DOHH2 (cell line): ENCODE measurements at regions not wholly inside any gene's neighbourhood (a gene's known extent, or its start where the extent isn't known, plus 50 kb on each side); places are given as distances from the start of the nearest gene placed in this dataset.
"Not testable (repeated sequence)": the region's sequence is repeated elsewhere in the genome, so short reads cannot be mapped to it uniquely, and the experiment has no call there.

ENCODE experiments used
- H3F3A ChIP-seq: fragments of 200-600 bp; sonication (generic), shearing (Covaris generic); 2 replicates; pipeline ENCODE4 v1.6.0; 2016; ENCODE audit warnings: antibody characterized with exemption, mild to moderate bottlenecking; ENCODE audit not compliant: control insufficient read depth, insufficient read depth
- H3K27ac ChIP-seq: fragments of 200-600 bp; sonication (generic); 2 replicates; pipeline ENCODE4 v1.5.1; 2014; ENCODE audit warnings: low read depth, mild to moderate bottlenecking, low read length, moderate library complexity
- H3K27me3 ChIP-seq: fragments of 200-600 bp; sonication (generic); 2 replicates; pipeline ENCODE4 v1.6.1; 2014; ENCODE audit warnings: mild to moderate bottlenecking, low read length, mixed read lengths; ENCODE audit not compliant: control insufficient read depth
- H3K36me3 ChIP-seq: fragments of 200-600 bp; sonication (generic); 2 replicates; pipeline ENCODE4 v1.6.1; 2014; ENCODE audit warnings: mild to moderate bottlenecking, low read length, moderate library complexity, mixed read lengths; ENCODE audit not compliant: control insufficient read depth
- H3K4me1 ChIP-seq: fragments of 200-600 bp; sonication (generic); 2 replicates; pipeline ENCODE4 v1.6.1; 2014; ENCODE audit warnings: mild to moderate bottlenecking, low read length, mixed read lengths; ENCODE audit not compliant: control insufficient read depth
- H3K4me2 ChIP-seq: fragments of 200-600 bp; sonication (generic); 2 replicates; pipeline ENCODE4 v1.6.0; 2014; ENCODE audit warnings: mild to moderate bottlenecking, low read length, moderate library complexity
- H3K4me3 ChIP-seq: fragments of 200-600 bp; sonication (generic); 2 replicates; pipeline ENCODE4 v1.5.1; 2014; ENCODE audit warnings: mild to moderate bottlenecking, low read length, mixed read lengths
- H3K79me2 ChIP-seq: fragments of 200-600 bp; sonication (generic); 2 replicates; pipeline ENCODE4 v1.6.1; 2014; ENCODE audit warnings: mild to moderate bottlenecking, low read length, mixed read lengths; ENCODE audit not compliant: control insufficient read depth
- H3K9me2 ChIP-seq: fragments of 200-600 bp; sonication (generic); replicated peaks from 2 replicates; pipeline ENCODE4 v1.6.1; 2014; ENCODE audit warnings: mild to moderate bottlenecking, low read length, mixed read lengths; ENCODE audit not compliant: control insufficient read depth
- H3K9me3 ChIP-seq: fragments of 200-600 bp; sonication (generic); 2 replicates; pipeline ENCODE4 v1.6.1; 2014; ENCODE audit warnings: antibody characterized with exemption, low read length, mixed read lengths; ENCODE audit not compliant: control insufficient read depth, insufficient read depth
- H4K20me1 ChIP-seq: fragments of 200-600 bp; sonication (generic); 2 replicates; pipeline ENCODE4 v1.6.0; 2014; ENCODE audit warnings: low read depth, mild to moderate bottlenecking, antibody characterized with exemption, low read length, moderate library complexity; ENCODE audit not compliant: control insufficient read depth, insufficient read depth
- EZH2phosphoT487 ChIP-seq: fragments of 200-600 bp; sonication (generic); IDR thresholded peaks from 2 replicates; pipeline ENCODE4 v1.6.1; 2017; ENCODE audit warnings: borderline replicate concordance, mild to moderate bottlenecking, antibody characterized with exemption, low read length, moderate library complexity, mixed read lengths
- TF ChIP-seq, protein P1 (sequence below): fragments of 200-600 bp; sonication (generic); IDR thresholded peaks from one replicate; pipeline ENCODE4 v1.5.1; 2014; ENCODE audit warnings: antibody characterized with exemption, mild to moderate bottlenecking, low read depth, low read length; ENCODE audit not compliant: poor library complexity, severe bottlenecking

- Histone ChIP-seq H3K79me2 (no peaks in the 10 kb centered on the region), H3K4me2 (no peak overlapping the region), H3K4me3 (no peak overlapping the region), H4K20me1 (no peaks in the 10 kb centered on the region), H3K9me2 (no peaks in the 10 kb centered on the region), H3K4me1 (no peaks in the 10 kb centered on the region), H3K27me3 (no peaks in the 10 kb centered on the region), H3F3A (no peaks in the 10 kb centered on the region), H3K36me3 (no peaks in the 10 kb centered on the region), H3K27ac (no peak overlapping the region), H3K9me3 (no peaks in the 10 kb centered on the region)
- TF ChIP-seq, protein P1, sequence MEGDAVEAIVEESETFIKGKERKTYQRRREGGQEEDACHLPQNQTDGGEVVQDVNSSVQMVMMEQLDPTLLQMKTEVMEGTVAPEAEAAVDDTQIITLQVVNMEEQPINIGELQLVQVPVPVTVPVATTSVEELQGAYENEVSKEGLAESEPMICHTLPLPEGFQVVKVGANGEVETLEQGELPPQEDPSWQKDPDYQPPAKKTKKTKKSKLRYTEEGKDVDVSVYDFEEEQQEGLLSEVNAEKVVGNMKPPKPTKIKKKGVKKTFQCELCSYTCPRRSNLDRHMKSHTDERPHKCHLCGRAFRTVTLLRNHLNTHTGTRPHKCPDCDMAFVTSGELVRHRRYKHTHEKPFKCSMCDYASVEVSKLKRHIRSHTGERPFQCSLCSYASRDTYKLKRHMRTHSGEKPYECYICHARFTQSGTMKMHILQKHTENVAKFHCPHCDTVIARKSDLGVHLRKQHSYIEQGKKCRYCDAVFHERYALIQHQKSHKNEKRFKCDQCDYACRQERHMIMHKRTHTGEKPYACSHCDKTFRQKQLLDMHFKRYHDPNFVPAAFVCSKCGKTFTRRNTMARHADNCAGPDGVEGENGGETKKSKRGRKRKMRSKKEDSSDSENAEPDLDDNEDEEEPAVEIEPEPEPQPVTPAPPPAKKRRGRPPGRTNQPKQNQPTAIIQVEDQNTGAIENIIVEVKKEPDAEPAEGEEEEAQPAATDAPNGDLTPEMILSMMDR, result no peak
- no peak for TF ChIP-seq EZH2phosphoT487
Observed at GRCh38 chr5:84437673-84438315, 53.1 kb upstream of the EDIL3 start.

DNA sequence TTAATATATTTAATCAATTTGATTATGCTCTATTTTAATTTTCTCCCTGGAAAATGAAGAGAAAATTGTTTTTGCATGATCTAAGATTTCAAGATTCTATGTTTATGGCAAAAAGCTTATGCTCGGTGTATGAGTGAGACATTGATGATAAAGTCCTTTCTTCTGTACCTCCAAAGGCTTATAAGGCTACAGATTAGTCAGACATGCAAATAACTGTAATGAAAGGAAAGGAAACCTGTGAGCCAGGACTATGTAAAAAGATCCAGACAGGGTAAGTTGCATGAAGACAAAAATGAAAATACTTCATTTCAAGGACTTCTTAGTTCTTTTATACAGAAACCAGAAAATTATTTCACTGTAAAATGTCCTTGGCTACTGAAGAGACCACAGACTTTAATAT, 52.2 kb upstream of the EDIL3 start:
- H3K27me3 ChIP-seq, result no peaks in the 10 kb centered on the region
- H3K4me3 ChIP-seq, result no peak overlapping the region
- no peaks in the 10 kb centered on the region for H3K36me3 ChIP-seq
- H3K79me2 ChIP-seq, result no peaks in the 10 kb centered on the region
- no peaks in the 10 kb centered on the region for H4K20me1 ChIP-seq
- H3K9me2 ChIP-seq, result no peaks in the 10 kb centered on the region
- TF ChIP-seq, protein P1, result no peak
- TF ChIP-seq EZH2phosphoT487, result no peak
- no peaks in the 10 kb centered on the region for H3K4me1 ChIP-seq
- H3K9me3 ChIP-seq, result no peaks in the 10 kb centered on the region
- no peak overlapping the region for H3K4me2 ChIP-seq
- no peaks in the 10 kb centered on the region for H3F3A ChIP-seq
- no peak overlapping the region for H3K27ac ChIP-seq

DNA sequence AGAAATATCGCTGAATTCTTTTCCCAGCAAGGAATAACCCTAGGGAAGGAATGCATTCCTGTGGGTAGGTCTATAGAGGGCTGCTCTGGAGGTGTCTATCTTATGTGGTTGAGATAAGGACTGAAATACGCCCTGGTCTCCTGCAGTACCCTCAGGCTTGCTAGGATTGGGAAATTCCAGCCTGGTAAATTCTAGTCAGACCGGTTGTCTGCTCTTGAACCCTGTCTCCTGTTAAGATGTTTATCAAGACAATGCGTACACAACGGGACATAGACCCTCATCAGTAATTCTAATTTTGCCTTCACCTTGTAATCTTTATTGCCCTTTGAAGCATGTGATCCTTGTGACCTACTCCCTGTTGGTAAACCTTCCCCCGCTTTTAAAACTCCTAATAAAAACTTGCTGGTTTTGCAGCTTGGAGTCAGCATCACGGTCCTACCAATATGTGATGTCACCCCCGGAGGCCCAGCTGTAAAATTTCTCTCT, 51.2 kb upstream of the EDIL3 start:
- H3K4me1 ChIP-seq, H3K27me3 ChIP-seq, H3K4me3 ChIP-seq, H3K27ac ChIP-seq, H3K9me3 ChIP-seq, H3K79me2 ChIP-seq, H3K4me2 ChIP-seq, H3K36me3 ChIP-seq, H4K20me1 ChIP-seq, H3F3A ChIP-seq, H3K9me2 ChIP-seq: not testable (repeated sequence)
